IPS DF 6.9 (cell line): ENCODE measurements at regions not wholly inside any gene's neighbourhood (a gene's known extent, or its start where the extent isn't known, plus 50 kb on each side); places are given as distances from the start of the nearest gene placed in this dataset.

ENCODE experiments used
- DNase-seq: peaks from one replicate; pipeline ENCODE4 v3.0.0-alpha.2; 2013; ENCODE audit warnings: low read depth, low spot score
- H3K27ac ChIP-seq: one replicate; pipeline ENCODE4 v1.5.1; 2013; ENCODE audit warnings: low read length, control low read depth
- H3K27me3 ChIP-seq: 2 replicates; pipeline ENCODE4 v1.6.1; 2013; ENCODE audit warnings: mild to moderate bottlenecking, low read length; ENCODE audit not compliant: control insufficient read depth, insufficient read depth
- H3K36me3 ChIP-seq: 2 replicates; pipeline ENCODE4 v1.6.1; 2013; ENCODE audit warnings: low read length; ENCODE audit not compliant: control insufficient read depth, insufficient read depth
- H3K4me1 ChIP-seq: 2 replicates; pipeline ENCODE4 v1.6.1; 2013; ENCODE audit warnings: low read length; ENCODE audit not compliant: control insufficient read depth, insufficient read depth
- H3K4me3 ChIP-seq: 2 replicates; pipeline ENCODE4 v1.5.1; 2013; ENCODE audit warnings: mild to moderate bottlenecking, low read length
- H3K9me3 ChIP-seq: 2 replicates; pipeline ENCODE4 v1.6.1; 2013; ENCODE audit warnings: low read length, inconsistent platforms; ENCODE audit not compliant: control insufficient read depth, insufficient read depth
- WGBS: extraction: QIAGEN DNeasy Blood & Tissue Kit; methylation state at CpG from one replicate; pipeline ENCODE4 v1.1.7; 2013; ENCODE audit warnings: mixed read lengths, missing lambda C conversion rate; ENCODE audit not compliant: insufficient read length, insufficient coverage; 5-methylcytosine and 5-hydroxymethylcytosine counted together

DNA sequence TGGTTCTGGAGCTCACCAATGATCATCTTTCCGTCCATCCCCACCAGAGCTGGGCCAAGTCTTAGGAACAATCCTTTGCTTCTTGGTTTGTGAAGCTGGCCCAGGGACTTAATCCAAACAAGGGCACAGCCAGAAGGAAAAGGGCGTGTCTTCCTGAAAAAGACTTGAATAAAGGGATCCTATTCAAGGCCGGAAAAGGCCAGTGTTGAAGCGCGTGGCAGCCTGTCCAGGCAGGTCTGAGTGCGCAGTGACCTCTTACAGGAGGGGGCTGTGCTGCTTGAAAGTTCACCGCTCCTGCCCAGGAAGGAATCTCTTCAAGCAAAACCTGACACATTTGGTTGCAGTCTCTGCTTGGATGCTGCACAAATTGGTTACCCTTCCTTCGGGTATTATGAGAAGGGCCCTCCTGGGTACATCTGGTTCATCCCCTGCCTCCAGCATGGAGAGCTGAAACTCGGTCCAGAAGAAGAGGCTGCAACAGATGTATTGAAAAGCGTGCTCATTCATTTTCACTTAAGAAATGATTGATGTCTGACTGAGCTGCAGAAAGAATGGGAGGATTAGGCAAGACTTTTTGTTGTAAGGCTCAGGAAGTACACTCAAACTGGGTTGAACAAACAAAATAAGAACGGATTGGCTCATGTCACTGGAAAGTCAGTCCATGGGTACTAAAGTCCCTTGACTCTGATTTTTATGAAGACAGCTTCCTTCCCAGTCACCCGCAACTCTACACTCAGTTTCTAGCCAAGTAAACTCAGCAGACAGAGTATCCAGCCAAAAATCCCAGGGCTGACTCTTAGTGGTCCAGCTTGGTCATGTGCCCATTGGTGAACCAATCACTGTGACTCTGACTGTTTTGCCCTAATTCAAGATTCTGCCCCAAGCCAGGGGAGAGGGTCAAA lies 136.3 kb downstream of the TFAP2C start:
- H3K9me3 ChIP-seq = no peaks in the 10 kb centered on the region
- no CpG with 5 or more reads among the region's 12 CpGs for WGBS
- no peaks in the 10 kb centered on the region for H3K27me3 ChIP-seq
- H3K4me1 ChIP-seq = no peaks in the 10 kb centered on the region
- 0 out of 2 replicates have a peak, but pooled peaks cover 2% of the 10 kb centered on the region for H3K36me3 ChIP-seq
- H3K4me3 ChIP-seq = no peak overlapping the region
- no peak for DNase-seq
- H3K27ac ChIP-seq = no peak overlapping the region

DNA sequence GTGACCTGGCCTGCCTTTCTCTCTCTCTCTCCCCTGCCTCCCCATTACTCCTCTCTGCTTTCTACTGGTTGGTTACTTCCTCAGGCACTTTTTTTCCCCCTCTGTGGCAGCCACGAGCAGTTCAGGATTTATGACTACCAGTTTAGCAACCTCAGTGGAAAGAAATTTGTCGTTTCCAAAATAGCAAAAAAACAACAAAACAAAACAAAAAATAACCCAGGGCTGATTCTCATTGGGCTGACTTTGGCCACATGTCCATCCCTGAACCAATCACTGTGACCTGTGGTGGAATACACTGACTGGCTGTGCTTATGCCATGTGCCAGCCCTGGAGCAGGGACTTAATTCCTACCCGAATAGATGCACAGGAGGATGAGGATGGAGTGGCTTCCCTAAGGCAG lies 137.4 kb downstream of the TFAP2C start:
- Histone ChIP-seq H3K4me3 (no peak overlapping the region), H3K9me3 (no peaks in the 10 kb centered on the region), H3K27me3 (no peaks in the 10 kb centered on the region), H3K27ac (no peak overlapping the region), H3K4me1 (no peaks in the 10 kb centered on the region), H3K36me3 (0 out of 2 replicates have a peak, but pooled peaks cover 2% of the 10 kb centered on the region)
- DNase-seq = no peak
- no CpG with 5 or more reads among the region's 3 CpGs for WGBS

DNA sequence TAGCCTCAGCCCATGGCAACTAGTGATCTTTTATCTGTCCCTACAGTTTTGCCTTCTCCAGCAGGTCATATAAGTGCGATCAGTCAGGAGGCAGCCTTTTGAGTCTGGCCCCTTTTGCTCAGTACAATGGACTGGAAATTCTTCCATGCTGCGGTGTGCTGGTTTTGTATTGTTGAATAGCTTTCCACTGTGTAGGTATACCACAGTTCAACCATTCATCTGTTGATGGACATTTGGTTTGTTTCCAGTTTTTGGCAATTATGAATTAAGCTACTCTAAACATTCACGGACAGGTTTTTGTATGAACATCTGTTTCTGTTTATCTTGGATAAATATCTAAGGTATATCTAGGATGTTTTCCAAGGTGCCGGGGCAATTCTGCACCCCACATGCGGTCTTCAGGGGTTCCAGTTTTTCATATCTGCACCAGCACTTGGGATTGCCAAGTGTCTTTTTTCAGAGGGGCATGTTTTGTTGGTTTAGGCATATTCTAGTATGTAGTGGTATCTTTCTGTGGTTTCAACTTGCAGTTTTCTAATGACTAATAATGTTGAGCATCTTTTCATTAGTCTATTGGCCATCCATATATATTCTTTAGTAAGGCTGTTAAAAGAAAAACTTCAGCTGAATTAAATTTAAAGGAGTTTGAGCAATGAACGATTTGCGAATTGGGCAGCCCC lies 141.0 kb downstream of the TFAP2C start:
- H3K27ac ChIP-seq = no peak overlapping the region
- no peak overlapping the region for H3K4me3 ChIP-seq
- no CpG with 5 or more reads among the region's 7 CpGs for WGBS
- no peaks in the 10 kb centered on the region for H3K4me1 ChIP-seq
- DNase-seq = no peak
- no peaks in the 10 kb centered on the region for H3K9me3 ChIP-seq
- no peaks in the 10 kb centered on the region for H3K27me3 ChIP-seq
- no peaks in the 10 kb centered on the region for H3K36me3 ChIP-seq

DNA sequence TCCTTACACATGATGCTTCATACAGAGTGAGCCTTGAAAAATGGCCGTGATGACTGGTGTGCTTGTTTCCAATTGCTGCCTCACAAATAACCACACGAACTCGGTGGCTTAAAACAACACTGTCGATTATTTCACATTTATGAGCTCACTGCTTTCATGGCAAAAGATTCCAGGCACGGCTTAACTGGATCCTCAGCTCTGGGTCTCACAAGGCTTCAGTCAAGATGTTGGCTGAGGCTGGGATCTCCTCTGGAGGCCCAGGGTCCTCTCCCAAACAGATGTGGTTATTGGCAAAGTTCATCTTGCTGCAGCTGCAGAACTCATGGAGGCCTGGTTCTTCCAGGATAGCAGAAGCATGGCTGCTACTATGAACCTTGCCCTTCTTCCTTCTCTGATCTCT lies 144.6 kb downstream of the TFAP2C start:
- WGBS = no CpG with 5 or more reads among the region's 5 CpGs
- H3K36me3 ChIP-seq = no peaks in the 10 kb centered on the region
- DNase-seq = no peak
- H3K4me3 ChIP-seq = no peak overlapping the region
- no peaks in the 10 kb centered on the region for H3K9me3 ChIP-seq
- no peak overlapping the region for H3K27ac ChIP-seq
- H3K4me1 ChIP-seq = peaks cover 2% of the 10 kb centered on the region; the same call in 1 of the 2 replicates
- H3K27me3 ChIP-seq = no peaks in the 10 kb centered on the region

DNA sequence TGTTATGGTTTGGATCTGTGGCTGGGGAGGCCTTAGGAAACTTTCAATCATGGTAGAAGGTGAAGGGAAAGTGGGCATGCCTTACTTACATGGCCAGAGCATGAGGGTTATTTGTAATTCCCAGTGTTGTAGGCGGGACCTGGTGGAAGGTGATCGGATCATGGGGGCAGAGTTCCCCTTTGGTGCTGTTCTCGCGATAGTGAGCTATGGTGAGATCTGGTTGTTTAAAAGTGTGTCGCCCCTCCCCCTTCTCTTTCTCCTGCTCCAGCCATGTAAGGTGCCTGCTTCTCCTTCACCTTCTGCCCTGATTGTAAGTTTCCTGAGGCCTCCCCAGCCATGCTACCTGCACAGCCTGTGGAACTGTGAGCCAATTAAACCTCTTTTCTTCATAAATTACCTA lies 145.8 kb downstream of the TFAP2C start:
- no peak for DNase-seq
- no CpG with 5 or more reads among the region's 5 CpGs for WGBS
- Histone ChIP-seq H3K4me1 (peaks cover 2% of the 10 kb centered on the region; the same call in 1 of the 2 replicates), H3K27me3 (no peaks in the 10 kb centered on the region), H3K27ac (no peak overlapping the region), H3K9me3 (no peaks in the 10 kb centered on the region), H3K4me3 (no peak overlapping the region), H3K36me3 (no peaks in the 10 kb centered on the region)

DNA sequence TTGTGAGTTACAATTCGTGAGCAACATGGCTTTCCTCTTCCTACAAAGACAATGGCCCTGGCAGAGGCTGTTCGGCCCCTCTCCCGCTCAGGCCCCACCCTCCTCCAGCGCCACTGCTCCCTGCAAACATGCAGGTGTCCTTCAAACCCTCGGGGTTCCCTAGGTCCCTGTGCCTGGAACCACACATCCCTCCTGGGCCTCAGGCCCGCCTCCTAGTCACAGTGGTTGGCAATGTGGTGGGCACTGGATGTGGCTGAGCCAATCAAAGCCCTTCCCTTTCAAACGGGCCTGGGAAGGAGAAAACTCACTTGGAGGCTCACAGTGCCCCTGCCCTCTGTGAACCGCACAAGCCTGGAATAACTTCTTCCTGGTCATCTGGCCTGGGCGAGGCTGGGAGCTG lies 147.2 kb downstream of the TFAP2C start:
- Histone ChIP-seq H3K9me3 (no peaks in the 10 kb centered on the region), H3K27me3 (no peaks in the 10 kb centered on the region), H3K27ac (no peak overlapping the region), H3K4me3 (no peak overlapping the region), H3K4me1 (peaks cover 2% of the 10 kb centered on the region; the same call in 1 of the 2 replicates), H3K36me3 (no peaks in the 10 kb centered on the region)
- WGBS = no CpG with 5 or more reads among the region's 9 CpGs
- DNase-seq = no peak

DNA sequence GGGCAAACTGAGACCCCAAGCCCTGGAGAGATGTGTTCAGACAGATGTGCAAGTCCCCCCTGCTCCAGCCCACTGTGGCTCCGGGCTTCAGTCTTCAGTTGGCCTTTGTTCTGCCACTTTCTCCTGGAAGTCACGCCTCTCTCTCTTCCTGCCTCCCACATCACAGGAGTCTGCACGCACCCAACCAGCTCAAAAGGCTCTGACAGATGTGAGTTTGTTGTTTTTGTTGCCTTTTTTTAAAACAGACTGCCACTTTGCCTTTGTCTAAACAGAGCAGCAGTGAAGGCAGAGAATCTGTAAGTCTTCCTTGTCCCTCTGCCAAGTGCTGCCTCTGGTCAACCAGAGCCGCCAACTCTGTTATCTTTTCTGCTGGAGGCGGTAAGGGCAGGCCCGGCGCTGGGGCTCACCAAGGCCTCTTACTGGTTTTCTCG lies 149.7 kb downstream of the TFAP2C start:
- no peak for DNase-seq
- Histone ChIP-seq H3K27ac (no peak overlapping the region), H3K4me1 (peaks cover 3% of the 10 kb centered on the region; the same call in 1 of the 2 replicates), H3K4me3 (no peak overlapping the region), H3K36me3 (no peaks in the 10 kb centered on the region), H3K27me3 (no peaks in the 10 kb centered on the region), H3K9me3 (no peaks in the 10 kb centered on the region)
- no CpG with 5 or more reads among the region's 8 CpGs for WGBS

DNA sequence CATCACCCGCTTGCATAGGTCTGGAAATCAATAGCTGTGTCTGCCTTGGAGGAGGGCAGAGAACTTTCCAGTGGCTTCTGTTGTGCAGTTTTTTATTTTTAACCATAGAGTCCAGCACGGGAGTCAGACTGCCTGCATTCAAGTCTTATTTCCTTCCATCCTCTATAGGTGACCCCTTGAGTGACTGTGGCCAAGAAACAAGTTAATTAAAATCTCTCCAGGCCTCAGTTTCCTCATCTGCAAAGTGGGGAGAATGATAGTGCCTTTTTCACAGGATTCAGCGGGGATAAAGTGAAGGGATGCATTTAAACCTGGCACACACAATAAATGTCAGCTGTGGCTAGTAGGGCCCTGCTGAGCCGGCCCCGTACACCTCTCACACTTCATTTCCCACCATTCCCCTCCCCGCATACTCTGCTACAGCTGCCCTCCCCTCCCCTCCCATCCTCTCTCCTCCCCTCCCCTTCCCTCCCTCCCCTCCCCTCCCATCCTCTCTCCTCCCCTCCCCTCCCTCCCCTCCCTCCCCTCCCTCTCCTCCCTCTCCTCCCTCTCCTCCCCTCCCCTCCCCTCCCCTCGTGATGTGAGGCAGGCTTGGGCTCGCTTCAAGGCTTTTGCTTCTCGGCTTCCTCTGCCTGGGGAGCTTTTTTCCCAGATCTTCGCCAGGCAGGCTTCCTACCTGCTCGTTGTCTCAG lies 150.5 kb downstream of the TFAP2C start:
- Histone ChIP-seq H3K27ac (no peak overlapping the region), H3K4me3 (no peak overlapping the region), H3K4me1 (peaks cover 3% of the 10 kb centered on the region; the same call in 1 of the 2 replicates), H3K36me3 (no peaks in the 10 kb centered on the region), H3K9me3 (no peaks in the 10 kb centered on the region), H3K27me3 (no peaks in the 10 kb centered on the region)
- no CpG with 5 or more reads among the region's 11 CpGs for WGBS
- DNase-seq = no peak

DNA sequence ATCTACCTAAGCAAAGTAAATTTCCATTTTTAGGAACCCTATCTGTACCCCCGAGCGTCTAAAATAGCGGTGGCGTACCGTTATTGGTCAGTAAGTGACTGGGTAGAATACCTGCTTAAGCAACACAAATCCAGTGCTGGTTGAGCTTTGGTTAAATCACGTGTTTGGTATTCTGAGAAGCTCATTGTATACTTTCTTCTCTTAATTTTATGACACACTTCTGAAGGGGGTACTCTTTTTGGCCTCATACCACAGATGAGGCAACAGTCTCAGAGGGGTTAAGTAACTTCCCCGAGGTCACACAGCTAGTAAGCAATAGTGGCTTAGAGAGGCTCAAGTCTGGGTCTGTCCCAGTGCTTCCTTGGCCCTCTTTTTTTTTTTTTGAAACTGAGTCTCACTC lies 151.2 kb downstream of the TFAP2C start:
- Histone ChIP-seq H3K27me3 (no peaks in the 10 kb centered on the region), H3K4me1 (peaks cover 3% of the 10 kb centered on the region; the same call in 1 of the 2 replicates), H3K27ac (no peak overlapping the region), H3K36me3 (no peaks in the 10 kb centered on the region), H3K9me3 (no peaks in the 10 kb centered on the region), H3K4me3 (no peak overlapping the region)
- no CpG with 5 or more reads among the region's 7 CpGs for WGBS
- DNase-seq = no peak

DNA sequence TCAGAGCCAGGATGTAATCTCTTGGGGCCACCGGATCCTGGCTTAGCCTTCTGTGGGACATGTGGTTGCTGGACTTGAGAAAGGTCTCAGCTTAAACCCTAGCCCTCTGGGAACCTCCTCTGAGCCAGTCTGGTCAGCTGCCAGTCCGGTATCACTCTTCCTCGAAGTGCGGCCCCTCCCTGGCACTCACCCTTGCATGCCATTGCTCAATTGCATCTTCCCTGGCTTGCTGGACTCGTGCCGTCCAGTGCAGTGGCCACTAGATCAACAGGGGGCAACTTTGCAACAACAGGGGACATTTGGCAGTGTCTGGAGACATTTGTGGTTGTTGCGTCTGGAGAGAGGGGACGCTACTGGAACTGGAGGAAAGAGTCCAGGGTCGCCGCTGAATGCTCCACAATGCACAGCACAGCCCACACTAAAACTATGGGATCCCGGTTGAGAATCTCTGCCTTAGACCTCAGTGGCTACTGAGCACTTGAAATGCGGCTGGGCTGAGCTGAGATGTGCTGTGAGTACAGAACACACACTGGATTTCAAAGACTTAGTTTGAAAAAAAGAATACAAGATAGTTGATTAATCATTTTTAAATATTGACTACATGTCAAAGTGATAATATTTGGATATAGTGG lies 152.1 kb downstream of the TFAP2C start:
- Histone ChIP-seq H3K4me3 (no peak overlapping the region), H3K27ac (no peak overlapping the region), H3K9me3 (no peaks in the 10 kb centered on the region), H3K4me1 (peaks cover 3% of the 10 kb centered on the region; the same call in 1 of the 2 replicates), H3K27me3 (no peaks in the 10 kb centered on the region), H3K36me3 (no peaks in the 10 kb centered on the region)
- no peak for DNase-seq
- WGBS = no CpG with 5 or more reads among the region's 12 CpGs
